ENCODE measurements at regions not wholly inside any gene's neighbourhood (a gene's known extent, or its start where the extent isn't known, plus 50 kb on each side); places are given as distances from the start of the nearest gene placed in this dataset.

DNA sequence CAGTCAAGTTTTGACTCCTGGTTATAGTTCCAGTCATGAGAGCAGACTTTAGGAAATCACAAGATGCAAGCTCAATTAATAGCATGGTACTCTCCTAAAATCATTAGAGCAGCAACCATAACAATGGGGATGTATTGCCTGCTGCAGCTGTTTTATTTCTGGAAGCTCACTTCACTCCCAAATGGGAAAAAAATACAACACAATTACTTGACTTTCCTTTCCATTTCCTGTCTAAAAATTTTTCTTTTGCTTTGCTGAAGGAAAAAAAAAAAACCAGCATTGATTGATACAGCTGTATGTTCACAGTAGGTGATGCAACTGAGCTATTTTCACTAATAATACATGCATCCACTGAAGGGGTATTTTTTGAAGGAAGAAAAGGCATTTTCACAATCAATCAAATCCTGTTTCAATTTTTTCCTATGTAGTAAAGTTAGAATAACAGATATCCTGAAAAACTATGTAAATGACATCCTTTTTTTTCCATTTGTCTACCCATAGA is 143.9 kb upstream of the NOVA1 start:
- no peak overlapping the region for H3K4me3 Mint-ChIP-seq (ENCODE audit: unreplicated experiment)
- no peaks in the 10 kb centered on the region for H3K27me3 Mint-ChIP-seq (ENCODE audit: insufficient read depth, unreplicated experiment)
- H3K27ac Mint-ChIP-seq (ENCODE audit: unreplicated experiment) = no peak overlapping the region
- intact Hi-C loops (cut with micrococcal nuclease; ENCODE audit: unreplicated experiment) = no loop called here
- no peaks in the 10 kb centered on the region for H3K9me3 Mint-ChIP-seq (ENCODE audit: unreplicated experiment)
- Histone ChIP-seq H3K27me3 (replicated peaks; ENCODE audit: control insufficient read depth, insufficient read depth, low read length) (no peaks in the 10 kb centered on the region), H3K9me3 (no peaks in the 10 kb centered on the region), H3K4me1 (no peaks in the 10 kb centered on the region), H3K36me3 (ENCODE audit: control insufficient read depth, insufficient read depth, low read length) (no peaks in the 10 kb centered on the region), H3K4me3 (ENCODE audit: low read depth, low read length) (no peak overlapping the region)
- no peaks in the 10 kb centered on the region for H3K4me1 Mint-ChIP-seq (ENCODE audit: low read depth, unreplicated experiment)
- no peak for DNase-seq
- no peaks in the 10 kb centered on the region for H3K36me3 Mint-ChIP-seq (ENCODE audit: insufficient read depth, unreplicated experiment)
- TF ChIP-seq, protein P1, sequence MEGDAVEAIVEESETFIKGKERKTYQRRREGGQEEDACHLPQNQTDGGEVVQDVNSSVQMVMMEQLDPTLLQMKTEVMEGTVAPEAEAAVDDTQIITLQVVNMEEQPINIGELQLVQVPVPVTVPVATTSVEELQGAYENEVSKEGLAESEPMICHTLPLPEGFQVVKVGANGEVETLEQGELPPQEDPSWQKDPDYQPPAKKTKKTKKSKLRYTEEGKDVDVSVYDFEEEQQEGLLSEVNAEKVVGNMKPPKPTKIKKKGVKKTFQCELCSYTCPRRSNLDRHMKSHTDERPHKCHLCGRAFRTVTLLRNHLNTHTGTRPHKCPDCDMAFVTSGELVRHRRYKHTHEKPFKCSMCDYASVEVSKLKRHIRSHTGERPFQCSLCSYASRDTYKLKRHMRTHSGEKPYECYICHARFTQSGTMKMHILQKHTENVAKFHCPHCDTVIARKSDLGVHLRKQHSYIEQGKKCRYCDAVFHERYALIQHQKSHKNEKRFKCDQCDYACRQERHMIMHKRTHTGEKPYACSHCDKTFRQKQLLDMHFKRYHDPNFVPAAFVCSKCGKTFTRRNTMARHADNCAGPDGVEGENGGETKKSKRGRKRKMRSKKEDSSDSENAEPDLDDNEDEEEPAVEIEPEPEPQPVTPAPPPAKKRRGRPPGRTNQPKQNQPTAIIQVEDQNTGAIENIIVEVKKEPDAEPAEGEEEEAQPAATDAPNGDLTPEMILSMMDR (IDR thresholded peaks at IDR 0.05; ENCODE audit: insufficient read depth in 1 of 2, low read depth in 1 of 2, low read length in 1 of 2, severe bottlenecking in 1 of 2, unreplicated experiment in 1 of 2) = no peak
- CTCF ChIA-PET = no interaction called here
- POLR2A ChIA-PET = no interaction called here
- BruUV-seq (replicated peaks) = no TSS peak

DNA sequence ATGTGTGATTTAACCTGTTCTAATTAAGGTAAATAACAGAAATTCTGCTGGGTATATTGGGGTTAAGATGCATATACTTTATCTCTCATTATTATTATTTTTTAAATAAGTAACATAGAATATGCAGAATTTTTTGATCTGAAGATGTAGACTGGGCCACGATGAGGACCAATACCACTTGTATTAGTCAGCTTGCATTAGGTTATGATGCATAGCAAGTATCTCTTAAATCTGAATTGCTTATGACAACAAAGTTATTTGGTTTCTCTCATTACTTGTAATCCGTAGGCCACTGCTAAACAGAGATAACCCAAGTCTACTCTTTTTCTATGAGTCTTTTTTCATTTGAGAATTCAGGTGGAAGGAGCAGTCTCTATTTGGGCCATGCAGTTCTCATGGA is 145.5 kb upstream of the NOVA1 start:
- Mint-ChIP-seq H3K27ac (ENCODE audit: unreplicated experiment) (no peak overlapping the region), H3K4me3 (ENCODE audit: unreplicated experiment) (no peak overlapping the region), H3K36me3 (ENCODE audit: insufficient read depth, unreplicated experiment) (no peaks in the 10 kb centered on the region), H3K4me1 (ENCODE audit: low read depth, unreplicated experiment) (no peaks in the 10 kb centered on the region), H3K27me3 (ENCODE audit: insufficient read depth, unreplicated experiment) (no peaks in the 10 kb centered on the region), H3K9me3 (ENCODE audit: unreplicated experiment) (no peaks in the 10 kb centered on the region)
- Histone ChIP-seq H3K36me3 (ENCODE audit: control insufficient read depth, insufficient read depth, low read length) (no peaks in the 10 kb centered on the region), H3K9me3 (no peaks in the 10 kb centered on the region), H3K4me3 (ENCODE audit: low read depth, low read length) (no peak overlapping the region), H3K27me3 (replicated peaks; ENCODE audit: control insufficient read depth, insufficient read depth, low read length) (no peaks in the 10 kb centered on the region), H3K4me1 (no peaks in the 10 kb centered on the region)
- TF ChIP-seq, protein P1 (IDR thresholded peaks at IDR 0.05; ENCODE audit: insufficient read depth in 1 of 2, low read depth in 1 of 2, low read length in 1 of 2, severe bottlenecking in 1 of 2, unreplicated experiment in 1 of 2) = no peak
- BruUV-seq (replicated peaks) = no TSS peak
- no peak for DNase-seq
- CTCF ChIA-PET = no interaction called here
- POLR2A ChIA-PET = no interaction called here
- intact Hi-C loops (cut with micrococcal nuclease; ENCODE audit: unreplicated experiment) = no loop called here

DNA sequence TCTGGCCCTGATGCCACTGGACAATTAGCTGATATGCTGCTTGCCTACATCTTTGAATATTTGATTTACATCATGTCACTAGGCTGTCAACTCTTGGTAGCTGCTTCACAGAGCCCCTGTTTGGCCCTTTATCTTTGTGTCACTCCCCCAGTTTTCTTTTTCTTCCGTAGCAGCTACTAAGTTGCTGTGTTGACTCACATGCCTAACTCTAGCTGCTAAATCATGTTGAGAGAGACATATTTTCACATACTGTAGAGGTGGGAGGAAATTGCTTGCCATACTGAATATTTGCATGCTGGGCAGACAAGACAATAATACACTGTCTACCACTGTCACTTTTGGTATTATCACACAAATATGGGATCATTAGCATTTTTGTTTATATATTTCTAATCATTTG is 147.1 kb upstream of the NOVA1 start:
- Histone ChIP-seq H3K27me3 (replicated peaks; ENCODE audit: control insufficient read depth, insufficient read depth, low read length) (no peaks in the 10 kb centered on the region), H3K4me3 (ENCODE audit: low read depth, low read length) (no peak overlapping the region), H3K9me3 (no peaks in the 10 kb centered on the region), H3K36me3 (ENCODE audit: control insufficient read depth, insufficient read depth, low read length) (no peaks in the 10 kb centered on the region), H3K4me1 (no peaks in the 10 kb centered on the region)
- TF ChIP-seq, protein P1 (IDR thresholded peaks at IDR 0.05; ENCODE audit: insufficient read depth in 1 of 2, low read depth in 1 of 2, low read length in 1 of 2, severe bottlenecking in 1 of 2, unreplicated experiment in 1 of 2) = no peak
- Mint-ChIP-seq H3K27ac (ENCODE audit: unreplicated experiment) (no peak overlapping the region), H3K9me3 (ENCODE audit: unreplicated experiment) (no peaks in the 10 kb centered on the region), H3K4me1 (ENCODE audit: low read depth, unreplicated experiment) (no peaks in the 10 kb centered on the region), H3K27me3 (ENCODE audit: insufficient read depth, unreplicated experiment) (no peaks in the 10 kb centered on the region), H3K36me3 (ENCODE audit: insufficient read depth, unreplicated experiment) (no peaks in the 10 kb centered on the region), H3K4me3 (ENCODE audit: unreplicated experiment) (no peak overlapping the region)
- ChIA-PET CTCF (no interaction called here), POLR2A (no interaction called here)
- no TSS peak for BruUV-seq (replicated peaks)
- intact Hi-C loops (cut with micrococcal nuclease; ENCODE audit: unreplicated experiment) = no loop called here
- no peak for DNase-seq

Data from Caco-2 (cell line).